Fibroblast of villous mesenchyme (primary cell): ENCODE measurements at regions not wholly inside any gene's neighbourhood (a gene's known extent, or its start where the extent isn't known, plus 50 kb on each side); places are given as distances from the start of the nearest gene placed in this dataset.

Experiments used
- DNase-seq: peaks from one replicate; pipeline ENCODE4 v3.0.0-alpha.2; 2010; ENCODE audit warnings: low read depth
- H3K4me3 ChIP-seq: 2 replicates; pipeline ENCODE4 v1.5.1; 2011; ENCODE audit warnings: low read depth, mild to moderate bottlenecking, low read length
- CTCF ChIP-seq: IDR thresholded peaks from 2 replicates; pipeline ENCODE4 v1.5.1; 2012; ENCODE audit warnings: low read depth, mild to moderate bottlenecking, low read length; ENCODE audit not compliant: insufficient read depth

- TF ChIP-seq CTCF, result no peak
- DNase-seq, result peak; percentile 72
- H3K4me3 ChIP-seq, result no peak overlapping the region
Observed at GRCh38 chr2:217621391-217621801, 381.4 kb downstream of the TNS1 start.

- no peak for DNase-seq
- no peak overlapping the region for H3K4me3 ChIP-seq
- no peak for TF ChIP-seq CTCF
Observed at GRCh38 chr2:217618744-217619143, 384.1 kb downstream of the TNS1 start.

GRCh38 chr2:217617616-217618022 is 385.2 kb downstream of the TNS1 start:
- H3K4me3 ChIP-seq, result no peak overlapping the region
- peak; percentile 35 for DNase-seq
- TF ChIP-seq CTCF, result no peak

- no peak for TF ChIP-seq CTCF
- no peak for DNase-seq
Observed at GRCh38 chr2:217616936-217617335, 385.9 kb downstream of the TNS1 start.

GRCh38 chr2:217615171-217615570 is 387.6 kb downstream of the TNS1 start:
- no peak overlapping the region for H3K4me3 ChIP-seq
- DNase-seq, result no peak
- TF ChIP-seq CTCF, result no peak

More at GRCh38 chr2:217616936-217617335, 385.9 kb downstream of the TNS1 start:
- H3K4me3 ChIP-seq, result no peak overlapping the region

GRCh38 chr2:217614498-217614897 is 388.3 kb downstream of the TNS1 start:
- H3K4me3 ChIP-seq, result no peak overlapping the region
- no peak for DNase-seq
- TF ChIP-seq CTCF, result no peak

- TF ChIP-seq CTCF, result no peak
- no peak for DNase-seq
- no peak overlapping the region for H3K4me3 ChIP-seq
Observed at GRCh38 chr2:217614096-217614495, 388.7 kb downstream of the TNS1 start.
